NCI-H82 (cell line): ENCODE measurements at regions not wholly inside any gene's neighbourhood (a gene's known extent, or its start where the extent isn't known, plus 50 kb on each side); places are given as distances from the start of the nearest gene placed in this dataset.
"Not testable (repeated sequence)": the region's sequence is repeated elsewhere in the genome, so short reads cannot be mapped to it uniquely, and the experiment has no call there.

ENCODE experiments used
- DNase-seq: peaks from one replicate; lab custom pipeline; 2025; lab: John Stamatoyannopoulos, UW

GRCh38 chr20:30295967-30296366, 961.5 kb upstream of the DEFB115 start:
- DNase-seq, result not testable (repeated sequence)

- DNase-seq, result not testable (repeated sequence)
These were observed 959.4 kb upstream of the DEFB115 start for GRCh38 chr20:30297878-30298595.

GRCh38 chr20:30300220-30300642, 957.2 kb upstream of the DEFB115 start:
- peak; percentile 80 for DNase-seq

GRCh38 chr20:30302786-30303185, 954.7 kb upstream of the DEFB115 start:
- not testable (repeated sequence) for DNase-seq

- not testable (repeated sequence) for DNase-seq
These were observed 947.5 kb upstream of the DEFB115 start for GRCh38 chr20:30309938-30310337.

- DNase-seq, result not testable (repeated sequence)
These were observed 947.1 kb upstream of the DEFB115 start for GRCh38 chr20:30310385-30310784.

GRCh38 chr20:30312220-30312619, 945.2 kb upstream of the DEFB115 start:
- not testable (repeated sequence) for DNase-seq

- not testable (repeated sequence) for DNase-seq
These were observed 943.8 kb upstream of the DEFB115 start for GRCh38 chr20:30313660-30314059.

GRCh38 chr20:30316063-30316462, 941.4 kb upstream of the DEFB115 start:
- DNase-seq, result peak; percentile 13

- not testable (repeated sequence) for DNase-seq
These were observed 940.7 kb upstream of the DEFB115 start for GRCh38 chr20:30316532-30317299.

- not testable (repeated sequence) for DNase-seq
These were observed 923.7 kb upstream of the DEFB115 start for GRCh38 chr20:30333744-30334143.

- DNase-seq, result not testable (repeated sequence)
These were observed 919.9 kb upstream of the DEFB115 start for GRCh38 chr20:30337556-30337955.

- peak; percentile 17 for DNase-seq
These were observed 908.5 kb upstream of the DEFB115 start for GRCh38 chr20:30348932-30349331.

GRCh38 chr20:30356854-30357467, 900.5 kb upstream of the DEFB115 start:
- DNase-seq, result not testable (repeated sequence)

GRCh38 chr20:30361756-30362155, 895.7 kb upstream of the DEFB115 start:
- DNase-seq, result not testable (repeated sequence)

GRCh38 chr20:30376430-30376766, 881.1 kb upstream of the DEFB115 start:
- not testable (repeated sequence) for DNase-seq

GRCh38 chr20:30376767-30377658, 880.5 kb upstream of the DEFB115 start:
- DNase-seq, result peak; percentile 92

GRCh38 chr20:30378317-30378716, 879.1 kb upstream of the DEFB115 start:
- not testable (repeated sequence) for DNase-seq

- DNase-seq, result not testable (repeated sequence)
These were observed 878.7 kb upstream of the DEFB115 start for GRCh38 chr20:30378721-30379120.

GRCh38 chr20:30384841-30385240, 872.6 kb upstream of the DEFB115 start:
- not testable (repeated sequence) for DNase-seq

- DNase-seq, result not testable (repeated sequence)
These were observed 871.4 kb upstream of the DEFB115 start for GRCh38 chr20:30386099-30386498.

- not testable (repeated sequence) for DNase-seq
These were observed 869.6 kb upstream of the DEFB115 start for GRCh38 chr20:30387823-30388222.
